SK-N-SH treated with all-trans-retinoic acid at 6 μM for 48 hours (cell line): ENCODE measurements at regions not wholly inside any gene's neighbourhood (a gene's known extent, or its start where the extent isn't known, plus 50 kb on each side); places are given as distances from the start of the nearest gene placed in this dataset.

Source experiments
- BACH2 ChIP-seq: fragments of 250-450 bp; sonication (Bioruptor Pico); IDR thresholded peaks from 2 replicates; pipeline ENCODE4 v1.9.0; 2021; ENCODE audit warnings: mild to moderate bottlenecking, borderline replicate concordance
- CSDC2 ChIP-seq: fragments of 250-450 bp; sonication (Bioruptor Pico); IDR thresholded peaks from 2 replicates; pipeline ENCODE4 v1.5.0; 2020; ENCODE audit warnings: mild to moderate bottlenecking, moderate library complexity
- ESRRG ChIP-seq: fragments of 250-450 bp; sonication (Bioruptor Pico); IDR thresholded peaks from 2 replicates; pipeline ENCODE4 v1.6.1; 2021; ENCODE audit warnings: mild to moderate bottlenecking
- GLIS3 ChIP-seq: fragments of 250-450 bp; sonication (Bioruptor Pico); IDR thresholded peaks from 2 replicates; pipeline ENCODE4 v1.5.0; 2020; ENCODE audit warnings: mild to moderate bottlenecking, moderate library complexity
- OSR1 ChIP-seq: fragments of 250-450 bp; sonication (Bioruptor Pico); IDR thresholded peaks from 2 replicates; pipeline ENCODE4 v1.8.0; 2022; ENCODE audit warnings: moderate library complexity, mild to moderate bottlenecking, inconsistent platforms
- PATZ1 ChIP-seq: fragments of 250-450 bp; sonication (Bioruptor Pico); IDR thresholded peaks from 2 replicates; pipeline ENCODE4 v1.8.0; 2020; ENCODE audit warnings: mild to moderate bottlenecking, moderate library complexity, borderline replicate concordance
- RARB ChIP-seq: fragments of 250-450 bp; sonication (Bioruptor Pico); IDR thresholded peaks from 2 replicates; pipeline ENCODE4 v1.8.0; 2021; ENCODE audit warnings: mild to moderate bottlenecking, moderate library complexity
- SNAI2 ChIP-seq: fragments of 250-450 bp; sonication (Bioruptor Pico); IDR thresholded peaks from 2 replicates; pipeline ENCODE4 v1.5.0; 2020; ENCODE audit warnings: mild to moderate bottlenecking, moderate library complexity
- TOX ChIP-seq: fragments of 250-450 bp; sonication (Bioruptor Pico); IDR thresholded peaks from 2 replicates; pipeline ENCODE4 v1.8.0; 2021; ENCODE audit warnings: mild to moderate bottlenecking, moderate library complexity, borderline replicate concordance

GRCh38 chr9:96107436-96107835 is 194.5 kb downstream of the HSD17B3 start:
- TF ChIP-seq RARB (CRISPR knock-in tag) (no peak), GLIS3 (CRISPR knock-in tag) (no peak), CSDC2 (CRISPR knock-in tag) (no peak), OSR1 (no peak), SNAI2 (CRISPR knock-in tag) (no peak), ESRRG (CRISPR knock-in tag) (no peak), BACH2 (CRISPR knock-in tag) (no peak), PATZ1 (CRISPR knock-in tag) (no peak), TOX (no peak)
